ENCODE measurements at regions not wholly inside any gene's neighbourhood (a gene's known extent, or its start where the extent isn't known, plus 50 kb on each side); places are given as distances from the start of the nearest gene placed in this dataset.
"Not testable (repeated sequence)": the region's sequence is repeated elsewhere in the genome, so short reads cannot be mapped to it uniquely, and the experiment has no call there.

DNA sequence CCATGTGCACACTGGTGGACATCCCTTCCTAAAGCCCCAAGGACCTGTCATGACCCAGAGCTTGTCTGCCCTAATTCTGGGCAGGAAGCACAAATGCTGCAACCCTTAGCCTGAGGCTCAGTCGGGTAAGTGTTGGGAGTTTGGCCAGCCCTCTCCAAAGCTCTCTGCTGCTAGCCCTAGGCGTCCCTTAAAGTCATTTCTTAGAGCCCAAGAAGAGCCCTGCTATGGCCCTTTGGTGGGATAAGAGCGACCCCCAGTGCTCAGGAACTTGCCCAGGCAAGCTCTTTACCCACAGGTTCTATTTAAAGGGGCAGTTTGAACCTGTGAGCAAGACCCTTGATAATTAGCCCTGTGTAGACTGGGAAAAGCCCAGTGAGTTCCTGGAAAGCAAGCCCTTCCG is 356.8 kb downstream of the RRAGC start:
- no peaks in the 10 kb centered on the region for H3K4me1 Mint-ChIP-seq (ENCODE audit: low read depth in 2 of 2)
- peaks cover 46 to 57% of the 10 kb centered on the region in 2 donors for H3K27me3 Mint-ChIP-seq
- H3K27ac Mint-ChIP-seq, result no peak overlapping the region
- DNase-seq (ENCODE audit: low spot score) (no peak), ATAC-seq (no peak)
- H3K4me3 Mint-ChIP-seq, result no peak overlapping the region
- no peaks in the 10 kb centered on the region for H3K9me3 Mint-ChIP-seq
- no peaks in the 10 kb centered on the region for H3K36me3 Mint-ChIP-seq

DNA sequence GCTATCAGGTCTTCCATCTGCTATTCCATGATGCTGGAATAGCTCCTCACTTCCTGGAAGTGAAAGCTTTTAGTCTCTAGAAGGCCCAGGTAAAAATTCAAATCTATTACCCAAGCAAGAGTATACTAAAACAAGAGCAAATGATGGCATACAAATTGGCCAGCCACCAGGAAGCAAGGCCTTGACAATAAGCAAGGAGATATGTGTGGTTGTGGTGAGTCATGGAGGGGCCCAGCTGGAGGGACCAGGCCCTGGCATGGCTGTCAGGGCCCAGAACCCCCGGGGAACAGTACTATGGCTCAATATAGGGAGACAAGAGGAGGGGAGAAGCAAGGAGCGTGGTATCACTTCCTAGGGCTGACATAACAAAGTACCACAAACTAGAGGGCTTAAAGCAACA is 358.7 kb downstream of the RRAGC start:
- ATAC-seq (no peak), DNase-seq (ENCODE audit: low spot score) (no peak)
- H3K4me1 Mint-ChIP-seq (ENCODE audit: low read depth in 2 of 2), result no peaks in the 10 kb centered on the region
- no peaks in the 10 kb centered on the region for H3K36me3 Mint-ChIP-seq
- no peak overlapping the region for H3K4me3 Mint-ChIP-seq
- H3K27ac Mint-ChIP-seq, result no peak overlapping the region
- H3K9me3 Mint-ChIP-seq, result no peaks in the 10 kb centered on the region
- H3K27me3 Mint-ChIP-seq, result peaks cover 44 to 57% of the 10 kb centered on the region in 2 donors

DNA sequence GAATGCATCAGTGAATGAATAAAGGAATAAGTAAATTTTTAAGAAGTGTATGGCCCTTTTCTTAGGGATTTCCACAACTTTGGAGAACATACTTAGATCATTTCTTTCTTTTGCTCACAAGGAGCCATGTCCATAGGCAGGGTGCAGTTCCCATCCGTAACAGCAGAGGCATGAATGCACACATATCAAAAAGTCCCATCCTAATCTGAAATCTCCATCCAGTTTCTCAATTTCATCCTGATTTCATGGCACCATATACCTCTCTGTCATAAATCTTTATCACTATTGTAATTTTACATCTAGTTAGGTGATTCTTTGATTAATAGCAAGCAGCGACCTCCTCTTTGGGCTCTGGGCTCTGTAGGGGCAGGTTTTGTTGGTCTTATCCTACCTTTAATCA is 359.2 kb downstream of the RRAGC start:
- no peak overlapping the region for H3K27ac Mint-ChIP-seq
- no peaks in the 10 kb centered on the region for H3K9me3 Mint-ChIP-seq
- no peaks in the 10 kb centered on the region for H3K4me1 Mint-ChIP-seq (ENCODE audit: low read depth in 2 of 2)
- no peaks in the 10 kb centered on the region for H3K36me3 Mint-ChIP-seq
- peaks cover 44 to 57% of the 10 kb centered on the region in 2 donors for H3K27me3 Mint-ChIP-seq
- ATAC-seq, result no peak
- DNase-seq (ENCODE audit: low spot score), result no peak
- no peak overlapping the region for H3K4me3 Mint-ChIP-seq

DNA sequence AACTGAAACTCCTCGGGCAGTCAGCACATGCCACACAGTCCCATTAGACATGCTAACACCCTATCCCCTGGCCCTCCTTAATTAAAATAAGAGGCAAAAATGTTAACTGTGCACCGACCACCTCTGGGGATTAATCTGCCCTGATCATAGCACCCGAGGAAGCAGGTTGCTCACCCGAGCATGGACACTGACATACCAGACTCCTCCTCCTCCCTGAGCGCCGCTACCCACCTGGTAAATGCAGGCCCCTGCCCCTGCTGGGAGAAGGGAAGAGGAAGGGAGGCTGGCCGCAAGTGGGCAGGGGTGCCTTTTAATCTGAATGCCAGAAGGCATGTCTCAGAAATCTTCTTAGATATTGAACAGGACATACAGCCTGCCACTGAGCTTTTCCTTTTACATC is 360.9 kb downstream of the RRAGC start:
- ATAC-seq (no peak), DNase-seq (ENCODE audit: low spot score) (no peak)
- Mint-ChIP-seq H3K4me3 (no peak overlapping the region), H3K9me3 (no peaks in the 10 kb centered on the region), H3K27me3 (peaks cover 33 to 50% of the 10 kb centered on the region in 2 donors), H3K4me1 (ENCODE audit: low read depth in 2 of 2) (no peaks in the 10 kb centered on the region), H3K36me3 (no peaks in the 10 kb centered on the region), H3K27ac (no peak overlapping the region)

DNA sequence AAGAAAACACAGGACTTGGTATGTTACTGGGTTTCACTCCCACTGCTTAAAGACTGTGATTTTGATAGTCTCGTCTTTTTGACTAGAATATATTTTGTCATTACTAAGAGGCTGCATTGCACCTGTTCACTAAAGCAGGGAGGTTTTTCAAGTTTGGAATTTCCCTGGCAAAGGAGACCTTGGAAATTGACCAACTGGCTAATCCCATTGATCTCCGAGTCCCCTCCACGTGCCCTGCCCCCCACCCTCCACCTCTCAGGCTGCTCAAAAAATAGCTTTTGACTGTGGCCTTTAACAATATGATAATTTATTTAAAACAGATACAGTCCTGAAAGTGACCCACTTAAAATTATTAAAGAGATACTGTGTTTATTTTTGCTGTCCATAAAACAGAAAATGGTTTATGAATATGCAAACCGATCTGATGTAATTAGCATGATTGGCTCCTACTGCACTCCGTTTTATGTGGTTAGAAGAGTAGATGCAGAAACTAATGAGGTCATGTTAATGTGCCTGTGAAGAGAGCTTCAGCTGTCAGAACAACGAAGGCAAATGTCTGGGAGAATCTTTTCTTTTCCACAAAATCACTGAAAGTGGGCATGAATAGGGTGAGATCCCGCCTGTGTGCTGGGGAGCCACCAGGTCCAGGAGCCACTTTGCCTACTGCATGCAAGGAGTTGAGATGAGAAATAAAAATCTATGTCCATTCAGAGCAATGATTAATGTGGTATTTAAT is 361.5 kb downstream of the RRAGC start:
- Mint-ChIP-seq H3K27ac (no peak overlapping the region), H3K4me3 (no peak overlapping the region), H3K36me3 (no peaks in the 10 kb centered on the region), H3K4me1 (ENCODE audit: low read depth in 2 of 2) (no peaks in the 10 kb centered on the region), H3K27me3 (peaks cover 28 to 44% of the 10 kb centered on the region in 2 donors), H3K9me3 (no peaks in the 10 kb centered on the region)
- no peak for ATAC-seq
- DNase-seq (ENCODE audit: low spot score), result no peak

- not testable (repeated sequence) for H3K27ac Mint-ChIP-seq; ATAC-seq; H3K4me3 Mint-ChIP-seq; H3K9me3 Mint-ChIP-seq; H3K36me3 Mint-ChIP-seq; DNase-seq (ENCODE audit: low spot score); H3K4me1 Mint-ChIP-seq (ENCODE audit: low read depth in 2 of 2)
- peaks cover 17 to 26% of the 10 kb centered on the region in 2 donors for H3K27me3 Mint-ChIP-seq
Measured at GRCh38 chr1:38493306-38493705, 366.3 kb downstream of the RRAGC start.

DNA sequence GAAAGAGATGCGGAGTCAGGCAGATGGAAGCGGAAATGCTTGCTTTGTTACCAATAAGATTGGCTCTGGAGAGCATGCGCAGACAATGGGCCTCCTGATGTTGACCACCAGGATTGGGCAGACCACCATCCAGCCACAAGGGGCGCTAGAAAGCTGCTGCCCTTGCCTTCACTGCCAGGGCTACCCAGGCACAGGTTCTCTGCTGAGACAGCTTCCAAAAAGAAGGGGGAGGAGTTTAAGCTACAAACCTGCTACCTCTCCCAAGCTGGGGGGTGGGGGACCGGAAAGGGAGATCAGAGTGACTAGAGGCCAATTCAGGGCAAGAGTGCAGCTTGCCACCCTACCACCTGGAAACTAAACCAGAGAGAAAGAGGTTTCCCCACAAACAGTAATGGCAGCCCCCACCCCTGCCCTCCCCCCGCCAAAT is 369.7 kb downstream of the RRAGC start:
- Mint-ChIP-seq H3K27ac (no peak overlapping the region), H3K27me3 (peaks cover 29 to 35% of the 10 kb centered on the region in 2 donors), H3K9me3 (no peaks in the 10 kb centered on the region), H3K4me1 (ENCODE audit: low read depth in 2 of 2) (no peaks in the 10 kb centered on the region), H3K4me3 (no peak overlapping the region), H3K36me3 (no peaks in the 10 kb centered on the region)
- DNase-seq (ENCODE audit: low spot score), result no peak
- ATAC-seq, result peak in 1 of 2 donors; percentile 47

- ATAC-seq, result no peak
- no peaks in the 10 kb centered on the region for H3K9me3 Mint-ChIP-seq
- no peaks in the 10 kb centered on the region for H3K36me3 Mint-ChIP-seq
- no peak overlapping the region for H3K27ac Mint-ChIP-seq
- no peaks in the 10 kb centered on the region for H3K4me1 Mint-ChIP-seq (ENCODE audit: low read depth in 2 of 2)
- peaks cover 32 to 44% of the 10 kb centered on the region in 2 donors for H3K27me3 Mint-ChIP-seq
- no peak for DNase-seq (ENCODE audit: low spot score)
- no peak overlapping the region for H3K4me3 Mint-ChIP-seq
Measured at GRCh38 chr1:38488162-38488898, 371.2 kb downstream of the RRAGC start.

- Mint-ChIP-seq H3K27me3 (peaks cover 28 to 39% of the 10 kb centered on the region in 2 donors), H3K27ac (no peak overlapping the region), H3K36me3 (no peaks in the 10 kb centered on the region), H3K4me3 (no peak overlapping the region), H3K9me3 (no peaks in the 10 kb centered on the region), H3K4me1 (ENCODE audit: low read depth in 2 of 2) (no peaks in the 10 kb centered on the region)
- no peak for DNase-seq (ENCODE audit: low spot score)
- ATAC-seq, result no peak
Measured at GRCh38 chr1:38487396-38487795, 372.2 kb downstream of the RRAGC start.

DNA sequence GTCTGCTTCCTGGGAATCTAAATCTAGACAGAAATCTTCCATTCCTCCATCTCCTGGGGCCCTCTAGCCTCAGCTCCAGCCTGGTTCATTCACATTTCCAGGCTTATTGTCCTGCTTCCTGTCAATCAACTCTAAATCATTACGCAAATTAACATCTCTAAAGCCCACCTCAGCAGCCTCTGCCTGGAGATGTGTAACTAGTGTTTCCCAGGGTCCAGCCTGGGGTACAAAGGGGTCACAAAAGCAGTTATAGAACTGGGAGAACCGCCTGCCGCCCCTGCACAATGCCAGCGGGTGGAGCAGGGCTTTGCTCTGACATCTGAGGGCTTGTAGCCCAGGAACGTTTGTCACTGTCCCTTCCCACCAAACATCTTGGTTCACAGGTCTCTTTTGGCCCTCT is 373.5 kb downstream of the RRAGC start:
- DNase-seq (ENCODE audit: low spot score) (no peak), ATAC-seq (no peak)
- no peak overlapping the region for H3K27ac Mint-ChIP-seq
- H3K4me3 Mint-ChIP-seq, result no peak overlapping the region
- H3K9me3 Mint-ChIP-seq, result no peaks in the 10 kb centered on the region
- H3K36me3 Mint-ChIP-seq, result no peaks in the 10 kb centered on the region
- H3K27me3 Mint-ChIP-seq, result peaks cover 25 to 43% of the 10 kb centered on the region in 2 donors
- no peaks in the 10 kb centered on the region for H3K4me1 Mint-ChIP-seq (ENCODE audit: low read depth in 2 of 2)

GRCh38 chr1:38481871-38482826 is 377.4 kb downstream of the RRAGC start:
- DNase-seq (ENCODE audit: low spot score) (no peak), ATAC-seq (peak in 1 of 2 donors; percentile 24)
- no peaks in the 10 kb centered on the region for H3K9me3 Mint-ChIP-seq
- no peak overlapping the region for H3K4me3 Mint-ChIP-seq
- H3K27ac Mint-ChIP-seq, result no peak overlapping the region
- H3K36me3 Mint-ChIP-seq, result no peaks in the 10 kb centered on the region
- H3K4me1 Mint-ChIP-seq (ENCODE audit: low read depth in 2 of 2), result no peaks in the 10 kb centered on the region
- peaks cover 42 to 54% of the 10 kb centered on the region in 2 donors for H3K27me3 Mint-ChIP-seq

GRCh38 chr1:38479662-38480061 is 379.9 kb downstream of the RRAGC start:
- not testable (repeated sequence) for H3K4me1 Mint-ChIP-seq (ENCODE audit: low read depth in 2 of 2); H3K36me3 Mint-ChIP-seq; DNase-seq (ENCODE audit: low spot score); H3K9me3 Mint-ChIP-seq; H3K27ac Mint-ChIP-seq; H3K4me3 Mint-ChIP-seq; ATAC-seq
- peaks cover 43 to 52% of the 10 kb centered on the region in 2 donors for H3K27me3 Mint-ChIP-seq

GRCh38 chr1:38477811-38478210 is 381.8 kb downstream of the RRAGC start:
- Mint-ChIP-seq H3K36me3 (no peaks in the 10 kb centered on the region), H3K9me3 (no peaks in the 10 kb centered on the region), H3K4me1 (ENCODE audit: low read depth in 2 of 2) (peaks cover 0 to 3% of the 10 kb centered on the region in 2 donors), H3K27ac (no peak overlapping the region), H3K27me3 (peaks cover 49 to 62% of the 10 kb centered on the region in 2 donors), H3K4me3 (no peak overlapping the region)
- DNase-seq (ENCODE audit: low spot score), result no peak
- no peak for ATAC-seq

DNA sequence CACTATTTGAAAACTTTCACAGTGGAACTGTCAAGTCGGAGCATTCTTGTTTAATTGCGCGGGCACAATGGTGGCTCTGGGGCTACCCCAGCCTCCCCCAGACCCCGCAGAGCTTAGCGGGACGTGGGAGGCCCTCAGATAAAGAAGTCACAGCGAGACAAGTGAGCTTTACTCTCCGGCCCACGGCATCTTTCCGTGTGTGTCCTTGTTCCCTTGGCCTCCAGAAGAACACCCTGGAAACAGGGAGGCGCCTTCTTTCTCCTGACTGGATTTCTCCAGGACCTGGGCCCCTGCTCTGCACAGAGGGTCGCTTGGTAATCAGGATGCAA is 382.8 kb downstream of the RRAGC start:
- Mint-ChIP-seq H3K4me3 (no peak overlapping the region), H3K36me3 (no peaks in the 10 kb centered on the region), H3K27me3 (peaks cover 56 to 72% of the 10 kb centered on the region in 2 donors), H3K4me1 (ENCODE audit: low read depth in 2 of 2) (peaks cover 0 to 3% of the 10 kb centered on the region in 2 donors), H3K9me3 (no peaks in the 10 kb centered on the region), H3K27ac (no peak overlapping the region)
- DNase-seq (ENCODE audit: low spot score) (no peak), ATAC-seq (no peak)
